H9 (cell line): ENCODE measurements at regions not wholly inside any gene's neighbourhood (a gene's known extent, or its start where the extent isn't known, plus 50 kb on each side); places are given as distances from the start of the nearest gene placed in this dataset.

Experiments
- DNase-seq: peaks from one replicate; pipeline ENCODE4 v3.0.0-alpha.2; 2017
- H2AFZ ChIP-seq: one replicate; pipeline ENCODE4 v1.6.1; 2013; ENCODE audit warnings: mild to moderate bottlenecking, low read length, control low read depth, moderate library complexity
- H2AK5ac ChIP-seq: 2 replicates; pipeline ENCODE4 v1.6.1; 2013; ENCODE audit warnings: low read length, control low read depth, mixed read lengths; ENCODE audit not compliant: insufficient read length
- H2BK120ac ChIP-seq: one replicate; pipeline ENCODE4 v1.6.1; 2013; ENCODE audit warnings: low read depth, mild to moderate bottlenecking, low read length, control low read depth, inconsistent platforms; ENCODE audit not compliant: poor library complexity, severe bottlenecking
- H2BK12ac ChIP-seq: 2 replicates; pipeline ENCODE4 v1.6.1; 2013; ENCODE audit warnings: low read length, control low read depth, mixed read lengths, low read depth; ENCODE audit not compliant: insufficient read length
- H2BK15ac ChIP-seq: 2 replicates; pipeline ENCODE4 v1.6.1; 2013; ENCODE audit warnings: low read depth, low read length, control low read depth
- H2BK20ac ChIP-seq: one replicate; pipeline ENCODE4 v1.6.1; 2013; ENCODE audit warnings: low read depth, mild to moderate bottlenecking, low read length, control low read depth, inconsistent platforms; ENCODE audit not compliant: poor library complexity, severe bottlenecking
- H2BK5ac ChIP-seq: 2 replicates; pipeline ENCODE4 v1.6.1; 2013; ENCODE audit warnings: low read length, control low read depth, mixed read lengths; ENCODE audit not compliant: insufficient read length
- H3K14ac ChIP-seq: 2 replicates; pipeline ENCODE4 v1.6.1; 2013; ENCODE audit warnings: low read length, control low read depth; ENCODE audit not compliant: insufficient read depth
- H3K18ac ChIP-seq: 2 replicates; pipeline ENCODE4 v1.6.1; 2013; ENCODE audit warnings: low read depth, mild to moderate bottlenecking, mixed read lengths, low read length, control low read depth; ENCODE audit not compliant: insufficient read length
- H3K23ac ChIP-seq: 2 replicates; pipeline ENCODE4 v1.6.1; 2013; ENCODE audit warnings: low read length, control low read depth, mixed read lengths, low read depth; ENCODE audit not compliant: insufficient read length
- H3K23me2 ChIP-seq: 2 replicates; pipeline ENCODE4 v1.6.1; 2013; ENCODE audit warnings: low read depth, mild to moderate bottlenecking, mixed read lengths, low read length, control low read depth; ENCODE audit not compliant: insufficient read length, poor library complexity, severe bottlenecking
- H3K27ac ChIP-seq: 2 replicates; pipeline ENCODE4 v1.5.1; 2013; ENCODE audit warnings: low read length, control low read depth, mixed read lengths, low read depth; ENCODE audit not compliant: insufficient read length
- H3K27me3 ChIP-seq: 2 replicates; pipeline ENCODE4 v1.6.1; 2013; ENCODE audit warnings: low read length, control low read depth, inconsistent platforms; ENCODE audit not compliant: insufficient read depth
- H3K4ac ChIP-seq: 2 replicates; pipeline ENCODE4 v1.6.1; 2013; ENCODE audit warnings: low read depth, mild to moderate bottlenecking, control low read depth, inconsistent platforms, low read length, moderate library complexity
- H3K4me1 ChIP-seq: 2 replicates; pipeline ENCODE4 v1.6.1; 2013; ENCODE audit warnings: low read length, control low read depth, inconsistent platforms; ENCODE audit not compliant: insufficient read depth
- H3K4me2 ChIP-seq: 2 replicates; pipeline ENCODE4 v1.6.1; 2013; ENCODE audit warnings: low read length, control low read depth, mixed read lengths; ENCODE audit not compliant: insufficient read length, insufficient read depth
- H3K56ac ChIP-seq: 2 replicates; pipeline ENCODE4 v1.6.1; 2013; ENCODE audit warnings: low read depth, mild to moderate bottlenecking, mixed read lengths, low read length, control low read depth; ENCODE audit not compliant: insufficient read length
- H3K79me1 ChIP-seq: 2 replicates; pipeline ENCODE4 v1.6.1; 2013; ENCODE audit warnings: low read depth, mild to moderate bottlenecking, moderate library complexity, low read length, control low read depth, inconsistent platforms; ENCODE audit not compliant: insufficient read depth, poor library complexity, severe bottlenecking
- H3K79me2 ChIP-seq: 2 replicates; pipeline ENCODE4 v1.6.1; 2013; ENCODE audit warnings: low read length, control low read depth, inconsistent platforms; ENCODE audit not compliant: insufficient read depth
- H3K9ac ChIP-seq: 2 replicates; pipeline ENCODE4 v1.6.1; 2013; ENCODE audit warnings: low read length, control low read depth, mixed read lengths; ENCODE audit not compliant: insufficient read length; ENCODE audit errors: extremely low read depth
- H3K9me3 ChIP-seq: one replicate; pipeline ENCODE4 v1.6.1; 2013; ENCODE audit warnings: low read depth, low read length, inconsistent platforms; ENCODE audit not compliant: control insufficient read depth
- H3T11ph ChIP-seq: one replicate; pipeline ENCODE4 v1.6.1; 2013; ENCODE audit warnings: mild to moderate bottlenecking, low read length, control low read depth, inconsistent platforms
- H4K20me1 ChIP-seq: one replicate; pipeline ENCODE4 v1.6.1; 2013; ENCODE audit not compliant: control insufficient read depth, insufficient read length, insufficient read depth
- H4K5ac ChIP-seq: 2 replicates; pipeline ENCODE4 v1.6.1; 2013; ENCODE audit warnings: low read depth, mild to moderate bottlenecking, mixed read lengths, low read length, control low read depth; ENCODE audit not compliant: insufficient read length
- H4K8ac ChIP-seq: replicated peaks from 2 replicates; pipeline ENCODE4 v1.6.1; 2013; ENCODE audit warnings: low read length, control low read depth, mixed read lengths, low read depth; ENCODE audit not compliant: insufficient read length
- H4K91ac ChIP-seq: 2 replicates; pipeline ENCODE4 v1.6.1; 2013; ENCODE audit warnings: low read depth, mild to moderate bottlenecking, moderate library complexity, mixed read lengths, low read length, control low read depth; ENCODE audit not compliant: insufficient read length
- H3K27ac Mint-ChIP-seq, 3 experiments: 2 replicates in 2 of 3; 3 replicates in 1 of 3; pipeline ENCODE4 v1.8.0; 2020 to 2021; ENCODE audit warnings: mixed read lengths in 3 of 3, mild to moderate bottlenecking in 1 of 3, moderate library complexity in 1 of 3
- H3K27me3 Mint-ChIP-seq: 2 replicates; pipeline ENCODE4 v1.8.0; 2021; ENCODE audit warnings: low read depth, mild to moderate bottlenecking, moderate library complexity, mixed read lengths
- H3K36me3 Mint-ChIP-seq, 3 experiments: 2 replicates in 2 of 3; 3 replicates in 1 of 3; pipeline ENCODE4 v1.8.0; 2020 to 2021; ENCODE audit warnings: low read depth in 3 of 3, mixed read lengths in 3 of 3; ENCODE audit not compliant: insufficient read depth in 1 of 3
- H3K4me1 Mint-ChIP-seq, 2 experiments: 2 replicates each; pipeline ENCODE4 v1.8.0; 2020; ENCODE audit warnings: mixed read lengths in 2 of 2
- H3K4me3 Mint-ChIP-seq, 2 experiments: 2 replicates in 1 of 2; 3 replicates in 1 of 2; pipeline ENCODE4 v1.8.0; 2020 to 2021; ENCODE audit warnings: mild to moderate bottlenecking in 2 of 2, mixed read lengths in 2 of 2, moderate library complexity in 1 of 2
- H3K9me3 Mint-ChIP-seq, 2 experiments: 2 replicates in 1 of 2; 3 replicates in 1 of 2; pipeline ENCODE4 v1.8.0; 2020; ENCODE audit warnings: mild to moderate bottlenecking in 2 of 2, mixed read lengths in 2 of 2, moderate library complexity in 1 of 2
- WGBS: extraction: QIAGEN DNeasy Blood & Tissue Kit; methylation state at CpG from one replicate; pipeline ENCODE4 v1.1.7; 2013; ENCODE audit warnings: missing lambda C conversion rate, low lambda C conversion rate, mixed read lengths; ENCODE audit not compliant: insufficient read length; ENCODE audit errors: extremely low coverage; 5-methylcytosine and 5-hydroxymethylcytosine counted together
- TF ChIP-seq, protein P1 (sequence below): fragments of 200-600 bp; sonication (generic); conservative IDR thresholded peaks from 3 replicates; pipeline ENCODE4 v1.8.0; 2021; ENCODE audit warnings: antibody characterized with exemption, mild to moderate bottlenecking

DNA sequence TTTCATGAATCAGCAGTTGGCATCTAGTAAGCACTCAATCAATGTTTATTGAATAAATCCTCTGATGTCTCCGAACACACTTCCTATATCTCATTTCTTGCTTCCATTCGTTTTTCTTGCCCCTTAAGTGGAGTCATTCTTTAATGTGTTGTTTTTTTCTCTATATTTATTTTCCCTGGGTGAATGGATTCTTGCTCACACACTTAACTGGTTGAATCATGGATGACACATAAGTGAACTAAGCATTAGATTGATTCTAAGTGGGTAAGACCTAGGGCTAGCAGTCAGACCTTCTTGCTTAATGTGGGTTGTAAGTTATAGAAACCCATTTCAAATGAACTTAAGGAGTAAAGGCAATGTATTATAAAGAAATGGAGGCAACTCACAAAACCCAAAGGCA lies 111.1 kb downstream of the RTL3 start:
- Histone ChIP-seq H2BK12ac (no peak overlapping the region), H3K4me1 (no peaks in the 10 kb centered on the region), H3K27ac (no peak overlapping the region), H3K9ac (no peak overlapping the region), H4K91ac (no peak overlapping the region), H2BK15ac (no peak overlapping the region), H3K9me3 (peaks cover 25% of the 10 kb centered on the region), H3K4me2 (no peak overlapping the region), H3K14ac (no peak overlapping the region), H2BK20ac (peak overlapping the region; percentile 26), H3K4ac (no peak overlapping the region), H3K56ac (no peak overlapping the region), H3K18ac (no peak overlapping the region), H3K79me1 (no peaks in the 10 kb centered on the region), H2BK5ac (no peak overlapping the region), H4K20me1 (no peaks in the 10 kb centered on the region), H2AFZ (no peak overlapping the region), H3K23me2 (no peaks in the 10 kb centered on the region), H3K23ac (no peak overlapping the region), H3T11ph (no peak overlapping the region), H2AK5ac (no peak overlapping the region), H4K5ac (no peak overlapping the region), H3K27me3 (no peaks in the 10 kb centered on the region), H3K79me2 (no peaks in the 10 kb centered on the region), H2BK120ac (no peak overlapping the region), H4K8ac (no peak overlapping the region)
- DNase-seq = no peak
- no peak overlapping the region for H3K27ac Mint-ChIP-seq
- no peaks in the 10 kb centered on the region; the same call in 1 of the 2 replicates for H3K27me3 Mint-ChIP-seq
- no peaks in the 10 kb centered on the region for H3K4me1 Mint-ChIP-seq
- no CpG with 5 or more reads among the region's 2 CpGs for WGBS
- peaks cover 5 to 25% (median 13%) of the 10 kb centered on the region in 3 experiments for H3K36me3 Mint-ChIP-seq
- H3K9me3 Mint-ChIP-seq = peaks cover 80 to 84% of the 10 kb centered on the region in 2 experiments
- no peak overlapping the region for H3K4me3 Mint-ChIP-seq
- TF ChIP-seq, protein P1, sequence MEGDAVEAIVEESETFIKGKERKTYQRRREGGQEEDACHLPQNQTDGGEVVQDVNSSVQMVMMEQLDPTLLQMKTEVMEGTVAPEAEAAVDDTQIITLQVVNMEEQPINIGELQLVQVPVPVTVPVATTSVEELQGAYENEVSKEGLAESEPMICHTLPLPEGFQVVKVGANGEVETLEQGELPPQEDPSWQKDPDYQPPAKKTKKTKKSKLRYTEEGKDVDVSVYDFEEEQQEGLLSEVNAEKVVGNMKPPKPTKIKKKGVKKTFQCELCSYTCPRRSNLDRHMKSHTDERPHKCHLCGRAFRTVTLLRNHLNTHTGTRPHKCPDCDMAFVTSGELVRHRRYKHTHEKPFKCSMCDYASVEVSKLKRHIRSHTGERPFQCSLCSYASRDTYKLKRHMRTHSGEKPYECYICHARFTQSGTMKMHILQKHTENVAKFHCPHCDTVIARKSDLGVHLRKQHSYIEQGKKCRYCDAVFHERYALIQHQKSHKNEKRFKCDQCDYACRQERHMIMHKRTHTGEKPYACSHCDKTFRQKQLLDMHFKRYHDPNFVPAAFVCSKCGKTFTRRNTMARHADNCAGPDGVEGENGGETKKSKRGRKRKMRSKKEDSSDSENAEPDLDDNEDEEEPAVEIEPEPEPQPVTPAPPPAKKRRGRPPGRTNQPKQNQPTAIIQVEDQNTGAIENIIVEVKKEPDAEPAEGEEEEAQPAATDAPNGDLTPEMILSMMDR = no peak
